CD8-positive, alpha-beta memory T cell (primary cell): ENCODE measurements at regions not wholly inside any gene's neighbourhood (a gene's known extent, or its start where the extent isn't known, plus 50 kb on each side); places are given as distances from the start of the nearest gene placed in this dataset.
A peak's percentile ranks its signal among the peaks of the same experiment; 100 is the strongest.

Source experiments
- CTCF ChIA-PET: fragments of 350-600 bp; sonication (Branson Sonifier 250); formaldehyde crosslinking; loops from one replicate; lab custom pipeline; 2021; ENCODE audit warnings: antibody characterized with exemption; lab: Charles Lee
- POLR2A ChIA-PET: fragments of 350-600 bp; sonication (Branson Sonifier 250); formaldehyde crosslinking; loops from one replicate; lab custom pipeline; 2021; ENCODE audit warnings: antibody characterized with exemption; lab: Charles Lee
- DNase-seq, 5 donors: peaks; one replicate each; pipeline versions ENCODE4 v3.0.0 to v3.0.0-alpha.2; 2020 to 2022; ENCODE audit warnings: mixed read lengths in 1 of 5
- H3K27ac ChIP-seq: one replicate; pipeline ENCODE4 v1.7.0; 2013; ENCODE audit warnings: low read depth, mild to moderate bottlenecking, low read length, moderate library complexity
- H3K27me3 ChIP-seq: 2 replicates; pipeline ENCODE4 v1.7.0; 2013; ENCODE audit warnings: low read length, mild to moderate bottlenecking; ENCODE audit not compliant: insufficient read depth, poor library complexity, severe bottlenecking
- H3K36me3 ChIP-seq: 2 replicates; pipeline ENCODE4 v1.7.0; 2013; ENCODE audit warnings: mild to moderate bottlenecking, low read length, moderate library complexity; ENCODE audit not compliant: insufficient read depth
- H3K4me1 ChIP-seq: 2 replicates; pipeline ENCODE4 v1.7.0; 2013; ENCODE audit warnings: mild to moderate bottlenecking, low read length, moderate library complexity; ENCODE audit not compliant: insufficient read depth
- H3K4me3 ChIP-seq: 2 replicates; pipeline ENCODE4 v1.7.0; 2013; ENCODE audit warnings: mild to moderate bottlenecking, low read length
- H3K9me3 ChIP-seq: 2 replicates; pipeline ENCODE4 v1.7.0; 2013; ENCODE audit warnings: mild to moderate bottlenecking, low read length
- H3K27ac Mint-ChIP-seq, 8 donors: one replicate each; pipeline ENCODE4 v1.8.0; 2020 to 2021; ENCODE audit warnings: mixed read lengths in 8 of 8, mild to moderate bottlenecking in 6 of 8, inconsistent platforms in 3 of 8, moderate library complexity in 3 of 8
- H3K27me3 Mint-ChIP-seq, 2 donors: one replicate each; pipeline ENCODE4 v1.8.0; 2020 to 2021; ENCODE audit warnings: mixed read lengths in 2 of 2, mild to moderate bottlenecking in 1 of 2, moderate library complexity in 1 of 2
- H3K36me3 Mint-ChIP-seq, 3 donors: one replicate each; pipeline ENCODE4 v1.8.0; 2020 to 2021; ENCODE audit warnings: mixed read lengths in 3 of 3, inconsistent platforms in 1 of 3, mild to moderate bottlenecking in 1 of 3
- H3K4me1 Mint-ChIP-seq, 3 donors: one replicate each; pipeline ENCODE4 v1.8.0; 2020 to 2021; ENCODE audit warnings: mixed read lengths in 3 of 3, inconsistent platforms in 1 of 3, mild to moderate bottlenecking in 1 of 3
- H3K4me3 Mint-ChIP-seq, 7 donors: one replicate each; pipeline ENCODE4 v1.8.0; 2020 to 2021; ENCODE audit warnings: mixed read lengths in 7 of 7, mild to moderate bottlenecking in 6 of 7, moderate library complexity in 4 of 7, inconsistent platforms in 2 of 7
- H3K9me3 Mint-ChIP-seq, 5 donors: one replicate each; pipeline ENCODE4 v1.8.0; 2020 to 2022; ENCODE audit warnings: mixed read lengths in 5 of 5, mild to moderate bottlenecking in 3 of 5, moderate library complexity in 2 of 5, inconsistent platforms in 1 of 5

DNA sequence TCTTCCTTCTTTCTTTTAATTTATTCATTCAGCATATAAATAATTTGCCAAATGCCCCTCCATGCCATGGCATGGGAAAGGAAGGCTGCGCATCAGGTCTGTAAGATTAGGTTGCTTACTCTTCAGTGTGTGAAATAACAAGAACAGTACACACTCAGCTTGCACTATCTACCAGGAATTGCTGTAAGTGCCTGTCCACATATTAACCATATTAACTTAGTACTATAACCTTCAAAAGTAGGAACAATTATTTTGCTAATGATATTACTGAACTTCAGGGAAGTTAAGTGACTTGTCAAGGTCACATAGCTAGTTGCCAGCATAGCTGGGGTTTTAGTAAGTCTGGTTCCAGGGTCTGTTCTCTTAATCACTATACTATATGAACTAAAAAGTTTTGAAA, 89.2 kb upstream of the PMFBP1 start:
- Histone ChIP-seq H3K9me3 (no peaks in the 10 kb centered on the region), H3K27me3 (no peaks in the 10 kb centered on the region), H3K36me3 (no peaks in the 10 kb centered on the region), H3K4me1 (no peaks in the 10 kb centered on the region), H3K27ac (no peak overlapping the region), H3K4me3 (no peak overlapping the region)
- H3K4me3 Mint-ChIP-seq, result no peak overlapping the region
- no peak for DNase-seq
- H3K27ac Mint-ChIP-seq, result no peak overlapping the region
- H3K4me1 Mint-ChIP-seq, result no peaks in the 10 kb centered on the region
- CTCF ChIA-PET, result interaction anchor here (1.6 kb wide), 1 partner anchor 9 kb away, joined by 3 read pairs; no protein-coding TSS in a partner anchor
- POLR2A ChIA-PET, result no interaction called here
- no peaks in the 10 kb centered on the region for H3K27me3 Mint-ChIP-seq
- no peaks in the 10 kb centered on the region for H3K36me3 Mint-ChIP-seq
- peaks cover 0 to 2% (median 0%) of the 10 kb centered on the region in 5 donors for H3K9me3 Mint-ChIP-seq

DNA sequence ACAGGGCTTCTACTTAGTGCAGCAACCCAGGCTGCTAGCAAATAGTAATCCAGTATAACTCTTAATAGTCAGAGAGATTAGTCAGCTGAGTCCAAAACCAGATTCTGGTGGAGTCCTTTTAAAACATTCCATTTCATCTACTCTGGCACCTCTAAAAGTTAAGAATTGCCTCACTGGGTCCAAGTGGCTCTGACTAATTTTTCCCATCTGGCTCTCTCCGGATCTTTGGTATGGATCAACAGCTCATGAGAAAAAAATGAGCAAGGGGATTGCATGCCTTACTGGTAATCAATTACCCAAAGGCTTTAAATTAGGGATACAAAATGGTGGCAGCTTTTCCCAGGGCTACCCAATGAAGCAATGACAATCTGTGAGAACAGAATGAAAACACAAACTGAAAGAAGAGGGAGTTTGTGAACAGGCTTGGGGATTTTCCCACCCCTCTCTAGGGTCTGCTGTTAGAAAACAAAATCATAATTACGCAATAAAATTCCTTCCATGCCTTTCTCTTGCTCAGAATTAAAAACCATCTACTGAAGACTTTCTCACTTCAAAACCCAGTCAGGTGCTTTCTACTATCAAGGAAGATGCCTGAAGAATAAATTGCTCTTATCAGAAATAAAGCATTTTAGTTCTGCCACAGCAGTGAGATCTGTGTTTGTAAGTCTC, 84.6 kb upstream of the PMFBP1 start:
- no peaks in the 10 kb centered on the region for H3K27me3 Mint-ChIP-seq
- H3K4me1 Mint-ChIP-seq, result no peaks in the 10 kb centered on the region
- H3K27me3 ChIP-seq, result no peaks in the 10 kb centered on the region
- no peaks in the 10 kb centered on the region for H3K36me3 Mint-ChIP-seq
- no peaks in the 10 kb centered on the region for H3K4me1 ChIP-seq
- no peak for DNase-seq
- H3K9me3 Mint-ChIP-seq, result peaks cover 0 to 2% (median 0%) of the 10 kb centered on the region in 5 donors
- no peaks in the 10 kb centered on the region for H3K36me3 ChIP-seq
- ChIA-PET POLR2A (no interaction called here), CTCF (no interaction called here)
- no peak overlapping the region for H3K27ac Mint-ChIP-seq
- no peaks in the 10 kb centered on the region for H3K9me3 ChIP-seq
- no peak overlapping the region for H3K4me3 Mint-ChIP-seq
- H3K27ac ChIP-seq, result no peak overlapping the region
- H3K4me3 ChIP-seq, result no peak overlapping the region

DNA sequence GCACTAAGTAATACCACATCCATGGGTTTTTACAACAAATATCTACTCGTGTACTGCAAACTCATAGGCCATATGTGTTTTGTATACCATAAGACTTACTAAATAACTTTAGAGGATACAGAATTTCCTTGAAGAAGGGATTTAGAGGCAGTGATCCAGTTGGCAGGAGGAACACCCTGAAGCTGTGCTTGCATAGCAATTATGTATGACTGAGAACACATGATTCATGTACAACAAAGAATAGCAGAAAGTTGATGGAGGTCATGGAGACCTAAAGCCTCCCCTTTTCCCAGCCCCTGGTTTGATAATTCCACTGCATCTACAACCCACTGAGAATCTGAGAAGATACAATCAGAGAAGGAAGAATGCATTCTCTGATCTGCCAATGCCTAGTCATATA, 83.8 kb upstream of the PMFBP1 start:
- Mint-ChIP-seq H3K36me3 (no peaks in the 10 kb centered on the region), H3K4me1 (no peaks in the 10 kb centered on the region), H3K9me3 (peaks cover 0 to 2% (median 0%) of the 10 kb centered on the region in 5 donors), H3K27me3 (no peaks in the 10 kb centered on the region), H3K27ac (no peak overlapping the region), H3K4me3 (no peak overlapping the region)
- H3K9me3 ChIP-seq, result no peaks in the 10 kb centered on the region
- H3K36me3 ChIP-seq, result no peaks in the 10 kb centered on the region
- CTCF ChIA-PET, result no interaction called here
- H3K27ac ChIP-seq, result no peak overlapping the region
- H3K4me1 ChIP-seq, result no peaks in the 10 kb centered on the region
- POLR2A ChIA-PET, result no interaction called here
- H3K27me3 ChIP-seq, result no peaks in the 10 kb centered on the region
- no peak for DNase-seq
- H3K4me3 ChIP-seq, result no peak overlapping the region

DNA sequence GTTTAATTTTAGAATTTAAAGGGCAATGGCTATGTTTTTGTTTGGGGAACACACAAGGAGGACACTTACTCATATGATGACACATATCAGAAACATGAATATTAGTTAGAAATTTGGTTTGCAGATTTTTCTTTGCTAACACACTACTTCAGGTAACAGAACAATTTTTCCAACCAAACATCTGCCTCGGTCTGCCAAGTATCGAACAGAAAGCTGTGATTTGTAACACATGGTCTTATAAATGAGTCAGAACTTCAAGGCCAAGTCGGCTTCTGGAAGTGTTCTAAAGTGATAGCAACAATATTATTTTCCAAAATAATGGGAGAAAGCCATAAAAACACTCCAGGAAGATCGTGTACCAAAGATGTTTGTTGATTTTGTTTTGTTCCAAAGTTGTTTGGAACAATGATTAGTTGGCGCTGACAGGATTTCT, 75.9 kb upstream of the PMFBP1 start:
- no peak overlapping the region for H3K27ac ChIP-seq
- no peak overlapping the region for H3K4me3 ChIP-seq
- no peaks in the 10 kb centered on the region for H3K4me1 ChIP-seq
- H3K27me3 ChIP-seq, result no peaks in the 10 kb centered on the region
- H3K9me3 ChIP-seq, result no peaks in the 10 kb centered on the region
- no peaks in the 10 kb centered on the region for H3K36me3 Mint-ChIP-seq
- CTCF ChIA-PET, result no interaction called here
- H3K4me3 Mint-ChIP-seq, result no peak overlapping the region
- no peak for DNase-seq
- POLR2A ChIA-PET, result no interaction called here
- H3K9me3 Mint-ChIP-seq, result no peaks in the 10 kb centered on the region
- no peak overlapping the region for H3K27ac Mint-ChIP-seq
- H3K4me1 Mint-ChIP-seq, result peaks cover 0 to 5% (median 0%) of the 10 kb centered on the region in 3 donors
- no peaks in the 10 kb centered on the region for H3K27me3 Mint-ChIP-seq
- H3K36me3 ChIP-seq, result no peaks in the 10 kb centered on the region

DNA sequence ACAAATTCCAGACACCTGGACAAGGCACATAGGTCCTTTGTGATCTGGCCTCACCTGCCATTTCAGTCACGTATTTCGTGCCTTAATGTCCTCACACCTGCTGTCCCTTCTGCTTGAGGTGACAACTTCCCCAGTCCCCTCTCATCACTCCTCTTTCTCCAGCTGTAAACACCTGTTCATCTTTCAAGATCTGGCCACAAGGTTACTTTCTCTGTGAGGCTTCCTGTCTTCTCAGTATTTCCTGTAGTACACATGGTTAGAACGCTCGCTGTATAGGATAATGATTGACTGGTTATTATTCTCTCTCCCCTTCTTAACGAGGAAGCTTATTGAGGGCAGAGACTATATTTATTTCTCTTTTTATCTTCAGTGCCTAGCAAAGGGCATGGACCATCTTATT, 74.5 kb upstream of the PMFBP1 start:
- ChIA-PET POLR2A (no interaction called here), CTCF (no interaction called here)
- Mint-ChIP-seq H3K36me3 (no peaks in the 10 kb centered on the region), H3K27ac (peak overlapping the region in 1 of 8 donors; percentile 69), H3K27me3 (no peaks in the 10 kb centered on the region), H3K9me3 (no peaks in the 10 kb centered on the region), H3K4me3 (no peak overlapping the region), H3K4me1 (peaks cover 0 to 5% (median 0%) of the 10 kb centered on the region in 3 donors)
- Histone ChIP-seq H3K4me1 (no peaks in the 10 kb centered on the region), H3K4me3 (no peak overlapping the region), H3K27ac (no peak overlapping the region), H3K9me3 (no peaks in the 10 kb centered on the region), H3K27me3 (no peaks in the 10 kb centered on the region), H3K36me3 (no peaks in the 10 kb centered on the region)
- DNase-seq, result no peak

DNA sequence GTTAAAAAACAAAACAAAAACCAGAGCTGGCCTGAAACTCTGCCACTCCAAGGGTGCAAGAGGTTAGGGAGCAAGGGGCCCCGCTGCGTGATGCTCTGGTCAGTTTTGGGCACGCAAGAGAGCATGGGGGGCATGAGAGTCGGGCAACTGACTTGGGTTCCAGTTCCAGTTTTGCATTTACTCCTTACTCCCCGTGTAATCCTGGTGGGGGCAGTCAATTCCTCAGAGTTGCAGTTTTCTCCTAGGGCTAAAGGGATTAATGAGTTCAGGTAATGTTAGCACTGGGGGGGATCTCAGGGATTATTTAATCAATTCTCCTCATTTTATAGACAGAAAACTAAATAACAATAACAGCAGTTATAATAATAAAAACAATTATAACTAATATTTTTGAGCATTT, 72.9 kb upstream of the PMFBP1 start:
- H3K36me3 Mint-ChIP-seq, result no peaks in the 10 kb centered on the region
- Histone ChIP-seq H3K4me1 (no peaks in the 10 kb centered on the region), H3K27me3 (no peaks in the 10 kb centered on the region), H3K36me3 (no peaks in the 10 kb centered on the region), H3K9me3 (no peaks in the 10 kb centered on the region), H3K4me3 (no peak overlapping the region), H3K27ac (no peak overlapping the region)
- no peak overlapping the region for H3K4me3 Mint-ChIP-seq
- no peak overlapping the region for H3K27ac Mint-ChIP-seq
- no peaks in the 10 kb centered on the region for H3K9me3 Mint-ChIP-seq
- no peaks in the 10 kb centered on the region for H3K27me3 Mint-ChIP-seq
- ChIA-PET POLR2A (no interaction called here), CTCF (no interaction called here)
- H3K4me1 Mint-ChIP-seq, result peaks cover 0 to 5% (median 0%) of the 10 kb centered on the region in 3 donors
- DNase-seq, result no peak

DNA sequence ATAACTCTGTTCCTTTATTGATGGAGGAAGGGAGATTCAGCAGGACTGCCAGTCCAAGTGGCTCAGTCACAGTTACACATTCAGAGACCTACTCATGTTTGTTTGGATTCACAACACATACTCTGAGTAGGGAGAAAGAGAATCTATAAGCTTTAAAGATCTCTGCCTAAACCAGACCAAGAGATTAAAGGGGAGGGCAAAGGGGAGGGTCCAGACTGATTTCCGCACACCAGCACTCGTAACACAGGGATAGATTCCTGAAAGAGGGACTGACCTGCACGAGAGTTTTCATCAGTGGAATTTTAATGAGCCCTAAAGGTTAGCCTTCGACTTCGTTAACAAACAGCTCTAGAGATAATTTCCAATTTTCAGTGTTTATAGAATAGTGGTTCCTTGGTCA, 71.7 kb upstream of the PMFBP1 start:
- Histone ChIP-seq H3K36me3 (no peaks in the 10 kb centered on the region), H3K4me3 (no peak overlapping the region), H3K9me3 (no peaks in the 10 kb centered on the region), H3K27me3 (no peaks in the 10 kb centered on the region), H3K27ac (no peak overlapping the region), H3K4me1 (no peaks in the 10 kb centered on the region)
- POLR2A ChIA-PET, result no interaction called here
- no peaks in the 10 kb centered on the region for H3K27me3 Mint-ChIP-seq
- no peak overlapping the region for H3K4me3 Mint-ChIP-seq
- H3K9me3 Mint-ChIP-seq, result no peaks in the 10 kb centered on the region
- CTCF ChIA-PET, result no interaction called here
- no peak overlapping the region for H3K27ac Mint-ChIP-seq
- H3K4me1 Mint-ChIP-seq, result peaks cover 0 to 5% (median 0%) of the 10 kb centered on the region in 3 donors
- no peak for DNase-seq
- H3K36me3 Mint-ChIP-seq, result no peaks in the 10 kb centered on the region

DNA sequence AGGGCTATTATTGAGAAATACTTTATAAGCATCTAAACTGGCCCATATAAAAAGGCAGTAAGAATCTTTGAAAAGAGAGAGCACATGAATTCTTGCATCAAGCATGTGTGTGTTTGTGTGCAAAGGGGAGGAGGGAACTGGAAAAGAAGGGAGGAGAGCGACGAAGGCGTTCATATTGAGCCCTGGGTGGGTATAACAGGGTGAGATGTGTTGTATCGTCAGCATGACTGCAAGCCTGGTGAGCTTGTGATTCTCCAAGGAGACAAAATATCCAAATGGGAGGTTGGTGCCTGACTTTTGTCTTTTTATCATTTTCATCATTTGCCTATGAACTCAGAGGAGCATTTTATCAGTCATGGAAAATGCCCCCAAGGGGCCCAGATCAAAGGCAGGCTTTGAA, 70.8 kb upstream of the PMFBP1 start:
- H3K36me3 Mint-ChIP-seq, result no peaks in the 10 kb centered on the region
- Histone ChIP-seq H3K27ac (no peak overlapping the region), H3K4me3 (no peak overlapping the region), H3K9me3 (no peaks in the 10 kb centered on the region), H3K36me3 (no peaks in the 10 kb centered on the region), H3K4me1 (no peaks in the 10 kb centered on the region), H3K27me3 (no peaks in the 10 kb centered on the region)
- H3K27ac Mint-ChIP-seq, result no peak overlapping the region
- peaks cover 0 to 5% (median 0%) of the 10 kb centered on the region in 3 donors for H3K4me1 Mint-ChIP-seq
- H3K27me3 Mint-ChIP-seq, result peaks cover 0 to 1% of the 10 kb centered on the region in 2 donors
- DNase-seq, result no peak
- CTCF ChIA-PET, result no interaction called here
- POLR2A ChIA-PET, result no interaction called here
- H3K9me3 Mint-ChIP-seq, result no peaks in the 10 kb centered on the region
- H3K4me3 Mint-ChIP-seq, result no peak overlapping the region
